KBM-7 (cell line): ENCODE measurements at regions not wholly inside any gene's neighbourhood (a gene's known extent, or its start where the extent isn't known, plus 50 kb on each side); places are given as distances from the start of the nearest gene placed in this dataset.
"Not testable (repeated sequence)": the region's sequence is repeated elsewhere in the genome, so short reads cannot be mapped to it uniquely, and the experiment has no call there.

Source experiments
- DNase-seq: peaks from one replicate; pipeline ENCODE4 v3.0.0-alpha.2; 2015
- in situ Hi-C: fragments of 300-500 bp; cut with MboI; formaldehyde crosslinking; loops from 2 replicates; pipeline ENCODE4 v1.14.3; 2020; ENCODE audit warnings: low sequenced_read_pairs, low pct_unique_long_range_greater_than_20kb, mixed read lengths

- in situ Hi-C loops = no loop called here
These were observed 433.9 kb downstream of the PCNX1 start for GRCh38 chr14:71341156-71341555.

GRCh38 chr14:71343724-71344123 lies 436.5 kb downstream of the PCNX1 start:
- in situ Hi-C loops = no loop called here
- no peak for DNase-seq

More at GRCh38 chr14:71341156-71341555, 433.9 kb downstream of the PCNX1 start:
- no peak for DNase-seq

GRCh38 chr14:71344506-71344905 lies 437.2 kb downstream of the PCNX1 start:
- DNase-seq = no peak
- in situ Hi-C loops = no loop called here

GRCh38 chr14:71346685-71347084 lies 439.4 kb downstream of the PCNX1 start:
- no peak for DNase-seq
- in situ Hi-C loops = no loop called here

- in situ Hi-C loops = no loop called here
These were observed 441.1 kb downstream of the PCNX1 start for GRCh38 chr14:71348394-71348793.

GRCh38 chr14:71348817-71349216 lies 441.6 kb downstream of the PCNX1 start:
- in situ Hi-C loops = no loop called here
- DNase-seq = no peak

More at GRCh38 chr14:71348394-71348793, 441.1 kb downstream of the PCNX1 start:
- DNase-seq = no peak

GRCh38 chr14:71354142-71354541 lies 446.9 kb downstream of the PCNX1 start:
- in situ Hi-C loops = no loop called here

GRCh38 chr14:71354801-71355200 lies 447.5 kb downstream of the PCNX1 start:
- DNase-seq = no peak

More at GRCh38 chr14:71354142-71354541, 446.9 kb downstream of the PCNX1 start:
- no peak for DNase-seq

GRCh38 chr14:71355324-71356201 lies 448.3 kb downstream of the PCNX1 start:
- in situ Hi-C loops = no loop called here
- DNase-seq = no peak

More at GRCh38 chr14:71354801-71355200, 447.5 kb downstream of the PCNX1 start:
- in situ Hi-C loops = no loop called here

GRCh38 chr14:71358209-71358931 lies 451.1 kb downstream of the PCNX1 start:
- in situ Hi-C loops = no loop called here
- no peak for DNase-seq

- in situ Hi-C loops, DNase-seq: not testable (repeated sequence)
These were observed 451.7 kb downstream of the PCNX1 start for GRCh38 chr14:71358932-71359421.

GRCh38 chr14:71359823-71360222 lies 452.6 kb downstream of the PCNX1 start:
- in situ Hi-C loops = no loop called here
- DNase-seq = no peak

- in situ Hi-C loops = no loop called here
- no peak for DNase-seq
These were observed 454.1 kb downstream of the PCNX1 start for GRCh38 chr14:71361336-71361735.

- in situ Hi-C loops = no loop called here
- no peak for DNase-seq
These were observed 454.6 kb downstream of the PCNX1 start for GRCh38 chr14:71361874-71362273.

GRCh38 chr14:71362282-71362681 lies 455.0 kb downstream of the PCNX1 start:
- in situ Hi-C loops = no loop called here

GRCh38 chr14:71362920-71363584 lies 455.8 kb downstream of the PCNX1 start:
- in situ Hi-C loops = no loop called here
- peak; percentile 59 for DNase-seq

More at GRCh38 chr14:71362282-71362681, 455.0 kb downstream of the PCNX1 start:
- no peak for DNase-seq

- DNase-seq = no peak
- in situ Hi-C loops = no loop called here
These were observed 457.0 kb downstream of the PCNX1 start for GRCh38 chr14:71363946-71364925.

- in situ Hi-C loops = no loop called here
- no peak for DNase-seq
These were observed 458.1 kb downstream of the PCNX1 start for GRCh38 chr14:71365361-71365760.
